HepG2 (cell line): ENCODE measurements at regions not wholly inside any gene's neighbourhood (a gene's known extent, or its start where the extent isn't known, plus 50 kb on each side); places are given as distances from the start of the nearest gene placed in this dataset.

Experiments used
- ATAC-seq: fragments of 200-7000 bp; cut with Tn5 transposase; 3 replicates; pipeline ENCODE4 v1.9.1; 2020; ENCODE audit warnings: mild to moderate bottlenecking, moderate library complexity
- BruUV-seq: library from RNA; stranded (reverse); fragments of 400-500 nt; replicated peaks from 2 replicates; lab custom pipeline; 2021; lab: Mats Ljungman, UMichigan
- CTCF ChIA-PET: fragments of 300-600 bp; formaldehyde crosslinking; extraction: SDS; loops from one replicate; lab custom pipeline; 2021; ENCODE audit warnings: low total read pairs, inconsistent platforms, low intra/inter-chr PET ratio; lab: Yijun Ruan, JAX
- POLR2A ChIA-PET: fragments of 350-600 bp; sonication (Branson Sonifier 250); formaldehyde crosslinking; loops from one replicate; lab custom pipeline; 2020; ENCODE audit warnings: antibody characterized with exemption, inconsistent platforms; lab: Yijun Ruan, JAX
- DNase-seq: peaks from one replicate; pipeline ENCODE4 v3.0.0-alpha.2; 2015; ENCODE audit warnings: low spot score
- FAIRE-seq: peaks from 3 replicates; lab custom pipeline; 2011; peaks lifted over from hg19 to GRCh38; lab: Jason Lieb, UNC
- H2AFZ ChIP-seq: one replicate; pipeline ENCODE4 v1.6.1; 2011; ENCODE audit warnings: low read length, inconsistent platforms
- H3K27ac ChIP-seq: fragments of 300-600 bp; 3 replicates; pipeline ENCODE4 v1.8.0; 2011; ENCODE audit warnings: mixed run types, mild to moderate bottlenecking, mixed read lengths, low read length, inconsistent platforms; ENCODE audit not compliant: insufficient read depth; ENCODE audit errors: extremely low read length
- H3K27me3 ChIP-seq, 2 experiments: fragments of 200-600 bp in 1 of 2; 2 replicates in 1 of 2; 3 replicates in 1 of 2; pipeline versions ENCODE4 v1.6.0 to v1.8.0; 2011; ENCODE audit warnings: low read length in 2 of 2, mild to moderate bottlenecking in 2 of 2, moderate library complexity in 2 of 2, inconsistent platforms in 1 of 2; ENCODE audit not compliant: insufficient read depth in 2 of 2, control insufficient read depth in 1 of 2
- H3K36me3 ChIP-seq, 2 experiments: fragments of 200-600 bp in 1 of 2; replicated peaks in 1 of 2; 2 replicates in 1 of 2; 3 replicates in 1 of 2; pipeline versions ENCODE4 v1.5.1 to v1.8.0; 2011; ENCODE audit warnings: low read length in 2 of 2, inconsistent platforms in 1 of 2; ENCODE audit not compliant: insufficient read depth in 2 of 2, control insufficient read depth in 1 of 2
- H3K4me1 ChIP-seq: 2 replicates; pipeline ENCODE4 v1.5.1; 2012; ENCODE audit warnings: low read length, inconsistent platforms; ENCODE audit not compliant: insufficient read depth
- H3K4me2 ChIP-seq: 2 replicates; pipeline ENCODE4 v1.6.0; 2011; ENCODE audit warnings: low read depth, low read length, inconsistent platforms
- H3K4me3 ChIP-seq, 3 experiments: fragments of 200-600 bp in 1 of 3; sonication (generic), shearing (Covaris generic) in 1 of 3; replicated peaks in 1 of 3; 2 replicates each; pipeline ENCODE4 v1.5.1; 2011 to 2016; ENCODE audit warnings: low read length in 3 of 3, inconsistent platforms in 2 of 3, low read depth in 2 of 3, mild to moderate bottlenecking in 2 of 3, control low read depth in 1 of 3, mixed read lengths in 1 of 3; ENCODE audit not compliant: insufficient read depth in 1 of 3
- H3K79me2 ChIP-seq: one replicate; pipeline ENCODE4 v1.6.1; 2011; ENCODE audit warnings: low read length, inconsistent platforms; ENCODE audit not compliant: insufficient read depth
- H3K9ac ChIP-seq: 2 replicates; pipeline ENCODE4 v1.6.0; 2011; ENCODE audit warnings: mild to moderate bottlenecking, low read depth, low read length, inconsistent platforms; ENCODE audit not compliant: insufficient read depth
- H3K9me3 ChIP-seq: 2 replicates; pipeline ENCODE4 v1.5.1; 2012; ENCODE audit warnings: mild to moderate bottlenecking, low read length
- H4K20me1 ChIP-seq: 2 replicates; pipeline ENCODE4 v1.6.0; 2011; ENCODE audit warnings: inconsistent platforms, mild to moderate bottlenecking, low read length, moderate library complexity; ENCODE audit not compliant: insufficient read depth
- ATAD3A ChIP-seq: sonication (generic); formaldehyde crosslinking; IDR thresholded peaks from 2 replicates; pipeline ENCODE4 v1.4.0; 2020; ENCODE audit warnings: missing genetic modification reagents
- ATF6 ChIP-seq: sonication (generic); formaldehyde crosslinking; conservative IDR thresholded peaks from 2 replicates; pipeline ENCODE4 v1.4.0; 2020; ENCODE audit warnings: missing genetic modification reagents
- ATF7 ChIP-seq, 2 experiments: fragments of 450-650 bp in 1 of 2; sonication (generic) in 1 of 2; formaldehyde crosslinking in 1 of 2; IDR thresholded peaks; 2 replicates each; pipeline versions ENCODE4 v1.4.0 to v1.6.1; 2016 to 2020; ENCODE audit warnings: antibody characterized with exemption in 1 of 2, mild to moderate bottlenecking in 1 of 2, missing genetic modification reagents in 1 of 2
- EHMT2 ChIP-seq: fragments of 200-600 bp; sonication (generic); IDR thresholded peaks from 2 replicates; pipeline ENCODE4 v1.7.0; 2017; ENCODE audit warnings: antibody characterized with exemption, low read depth, low read length, borderline replicate concordance
- HDAC6 ChIP-seq: fragments of 200-600 bp; sonication (generic); IDR thresholded peaks from 2 replicates; pipeline ENCODE4 v1.7.0; 2017; ENCODE audit warnings: mild to moderate bottlenecking, antibody characterized with exemption, low read length, low read depth
- HIVEP1 ChIP-seq: sonication (generic); formaldehyde crosslinking; IDR thresholded peaks from 2 replicates; pipeline ENCODE4 v1.4.0; 2020; ENCODE audit warnings: mild to moderate bottlenecking, missing genetic modification reagents
- HOXA7 ChIP-seq: sonication (generic); formaldehyde crosslinking; IDR thresholded peaks from 2 replicates; pipeline ENCODE4 v1.8.1; 2022; ENCODE audit warnings: mild to moderate bottlenecking, missing genetic modification reagents, moderate library complexity
- MEF2D ChIP-seq: sonication (generic); formaldehyde crosslinking; IDR thresholded peaks from 2 replicates; pipeline ENCODE4 v1.5.1; 2020; ENCODE audit warnings: mild to moderate bottlenecking, missing genetic modification reagents
- SATB2 ChIP-seq: sonication (generic); formaldehyde crosslinking; IDR thresholded peaks from 2 replicates; pipeline ENCODE4 v1.5.0; 2020; ENCODE audit warnings: missing genetic modification reagents
- SIX4 ChIP-seq: sonication (generic); formaldehyde crosslinking; IDR thresholded peaks from 2 replicates; pipeline ENCODE4 v1.4.0; 2020; ENCODE audit warnings: missing genetic modification reagents
- TBP ChIP-seq: sonication (generic); formaldehyde crosslinking; IDR thresholded peaks from 2 replicates; pipeline ENCODE4 v1.5.0; 2020; ENCODE audit warnings: missing genetic modification reagents
- TSC22D2 ChIP-seq: sonication (generic); formaldehyde crosslinking; IDR thresholded peaks from 2 replicates; pipeline ENCODE4 v1.5.1; 2020; ENCODE audit warnings: missing genetic modification reagents, mild to moderate bottlenecking, borderline replicate concordance
- USF2 ChIP-seq, 2 experiments: sonication (generic) in 1 of 2; formaldehyde crosslinking in 1 of 2; IDR thresholded peaks; 2 replicates each; pipeline versions ENCODE4 v1.5.1 to v1.6.1; 2011 to 2020; ENCODE audit warnings: borderline replicate concordance in 1 of 2, low read depth in 1 of 2, low read length in 1 of 2, mild to moderate bottlenecking in 1 of 2, missing genetic modification reagents in 1 of 2, moderate library complexity in 1 of 2
- WGBS: methylation state at CpG from one replicate; pipeline ENCODE4 v1.1.6; 2017; ENCODE audit warnings: low lambda C conversion rate; 5-methylcytosine and 5-hydroxymethylcytosine counted together
- in situ Hi-C: cut with HindIII; loops from 2 replicates; pipeline ENCODE4 v1.10.0; 2017; ENCODE audit warnings: low pct_unique_long_range_greater_than_20kb; ENCODE audit not compliant: extremely low pct_ligation_motif_present
- intact Hi-C: fragments of 100-400 bp; cut with micrococcal nuclease; formaldehyde crosslinking; loops from one replicate; pipeline ENCODE4 v1.10.0; 2022; ENCODE audit not compliant: unreplicated experiment

- no peak for DNase-seq
- BruUV-seq: no TSS peak
- ChIA-PET CTCF (no interaction called here), POLR2A (no interaction called here)
- Histone ChIP-seq H3K9me3 (no peaks in the 10 kb centered on the region), H4K20me1 (no peaks in the 10 kb centered on the region), H3K27me3 (no peaks in the 10 kb centered on the region), H3K79me2 (no peaks in the 10 kb centered on the region), H3K4me3 (no peak overlapping the region), H3K4me1 (peaks cover 20% of the 10 kb centered on the region), H3K27ac (no peak overlapping the region), H2AFZ (no peak overlapping the region), H3K36me3 (no peaks in the 10 kb centered on the region), H3K9ac (no peak overlapping the region), H3K4me2 (no peak overlapping the region)
- ATAC-seq: no peak
- no peak for FAIRE-seq
- TF ChIP-seq ATF7 (IDR thresholded peaks at IDR 0.05) (peak; percentile 20; the same call in 1 of the 2 replicates), ATF7 (CRISPR knock-in tag; IDR thresholded peaks at IDR 0.05) (no peak), HOXA7 (CRISPR knock-in tag) (no peak)
- intact Hi-C loops: no loop called here
- in situ Hi-C loops: no loop called here
- 89% methylated on average over 2 of the region's 2 CpGs for WGBS
Observed at GRCh38 chr2:12455661-12456060, 261.1 kb upstream of the TRIB2 start.

DNA sequence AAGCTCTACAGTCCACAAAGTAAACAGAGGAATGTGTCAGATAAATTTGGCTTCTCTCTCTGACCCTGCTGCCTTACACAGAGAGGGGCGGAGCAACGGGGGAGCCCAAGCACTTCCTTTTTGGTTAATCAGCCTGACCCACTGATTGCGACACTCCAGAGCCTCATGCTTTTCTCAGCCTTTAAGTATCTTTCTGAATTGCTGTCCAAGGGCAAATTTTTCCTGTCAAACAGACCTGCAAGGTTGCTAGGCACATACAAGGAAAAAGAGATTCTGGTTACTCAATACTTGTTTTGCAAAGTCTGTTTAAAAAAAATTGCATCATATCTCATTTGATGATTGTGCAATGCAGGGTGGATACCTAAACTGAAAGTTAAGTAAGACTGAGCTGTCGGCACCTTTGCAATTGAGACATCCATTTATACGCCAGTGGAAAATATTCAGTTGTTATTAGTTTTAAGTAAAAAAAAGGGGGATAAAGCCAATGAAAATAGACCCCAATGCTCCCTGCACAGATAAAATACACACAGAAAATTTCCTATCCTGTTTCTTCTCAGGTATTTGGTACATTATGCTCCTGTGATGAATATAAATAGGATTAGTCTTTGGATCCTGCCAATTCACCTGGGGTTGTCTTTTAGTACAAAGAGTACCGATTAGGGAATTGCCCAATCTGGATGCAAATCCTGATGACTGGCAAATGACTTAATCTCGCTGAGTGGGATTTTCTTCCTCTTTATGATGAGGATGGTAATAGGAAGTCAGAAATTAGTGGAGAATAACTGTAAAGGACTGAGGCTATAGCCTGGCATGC lies 260.2 kb upstream of the TRIB2 start:
- Histone ChIP-seq H3K4me2 (peak overlapping the region; percentile 16), H3K79me2 (no peaks in the 10 kb centered on the region), H4K20me1 (no peaks in the 10 kb centered on the region), H3K27me3 (no peaks in the 10 kb centered on the region), H3K9me3 (no peaks in the 10 kb centered on the region), H3K9ac (no peak overlapping the region), H3K4me3 (no peak overlapping the region), H3K36me3 (no peaks in the 10 kb centered on the region), H3K27ac (peak overlapping the region; percentile 38), H2AFZ (no peak overlapping the region), H3K4me1 (peaks cover 20% of the 10 kb centered on the region)
- ChIA-PET POLR2A (no interaction called here), CTCF (no interaction called here)
- ATAC-seq (peak; percentile 91), DNase-seq (peak; percentile 95), FAIRE-seq (peak; percentile 93)
- BruUV-seq: no TSS peak
- intact Hi-C loops (no loop called here), in situ Hi-C loops (no loop called here)
- 3% methylated on average over 7 of the region's 7 CpGs for WGBS
- TF ChIP-seq TBP (no peak), SATB2 (CRISPR knock-in tag) (no peak), ATAD3A (no peak), EHMT2 (peak; percentile 70), USF2 (IDR thresholded peaks at IDR 0.05; ENCODE audit: low read depth, low read length) (no peak), USF2 (CRISPR knock-in tag; IDR thresholded peaks at IDR 0.05; ENCODE audit: borderline replicate concordance) (no peak), TSC22D2 (no peak), MEF2D (CRISPR knock-in tag) (0 out of 2 replicates have a peak, but pooled peaks have one; percentile 32), HIVEP1 (CRISPR knock-in tag) (no peak), ATF6 (CRISPR knock-in tag) (no peak), HDAC6 (no peak), SIX4 (CRISPR knock-in tag) (peak; percentile 79; the same call in 1 of the 2 replicates)
